IMR-90 (cell line): ENCODE measurements at regions not wholly inside any gene's neighbourhood (a gene's known extent, or its start where the extent isn't known, plus 50 kb on each side); places are given as distances from the start of the nearest gene placed in this dataset.

Source experiments
- ATAC-seq: fragments of 200-7000 bp; cut with Tn5 transposase; 2 replicates; pipeline ENCODE4 v1.9.1; 2020; ENCODE audit warnings: low read depth, mild to moderate bottlenecking, moderate library complexity
- BruUV-seq: library from RNA; stranded (reverse); fragments of 400-500 nt; replicated peaks from 2 replicates; lab custom pipeline; 2021; lab: Mats Ljungman, UMichigan
- CTCF ChIA-PET: fragments of 300-600 bp; formaldehyde crosslinking; extraction: SDS; loops from one replicate; lab custom pipeline; 2021; ENCODE audit warnings: antibody characterized with exemption; lab: Yijun Ruan, JAX
- POLR2A ChIA-PET: fragments of 300-600 bp; sonication (Branson Sonifier 250); formaldehyde crosslinking; loops from one replicate; lab custom pipeline; 2022; ENCODE audit warnings: antibody characterized with exemption; ENCODE audit not compliant: unreplicated experiment; lab: Charles Lee
- DNase-seq: peaks from one replicate; pipeline ENCODE4 v3.0.0; 2013
- H2AFZ ChIP-seq: replicated peaks from 2 replicates; pipeline ENCODE3; 2013; ENCODE audit warnings: low read length, mild to moderate bottlenecking; ENCODE audit not compliant: poor library complexity
- H2AK5ac ChIP-seq: 2 replicates; pipeline ENCODE4 v1.6.1; 2013; ENCODE audit warnings: low read depth, low read length, inconsistent platforms
- H2AK9ac ChIP-seq: replicated peaks from 2 replicates; pipeline ENCODE3; 2013; ENCODE audit warnings: mild to moderate bottlenecking, low read depth, low read length, moderate library complexity; ENCODE audit not compliant: poor library complexity
- H2BK120ac ChIP-seq: 2 replicates; pipeline ENCODE4 v1.6.1; 2013; ENCODE audit warnings: low read depth, low read length, inconsistent platforms
- H2BK15ac ChIP-seq: 3 replicates; pipeline ENCODE4 v1.6.1; 2013; ENCODE audit warnings: low read depth, low read length, inconsistent platforms
- H2BK20ac ChIP-seq: 2 replicates; pipeline ENCODE4 v1.6.1; 2013; ENCODE audit warnings: low read depth, mild to moderate bottlenecking, inconsistent platforms, low read length, moderate library complexity
- H2BK5ac ChIP-seq: 2 replicates; pipeline ENCODE4 v1.6.1; 2013; ENCODE audit warnings: mild to moderate bottlenecking, low read depth, low read length, inconsistent platforms; ENCODE audit not compliant: poor library complexity, severe bottlenecking
- H3K14ac ChIP-seq: replicated peaks from 2 replicates; pipeline ENCODE4 v1.6.1; 2013; ENCODE audit warnings: low read depth, low read length, inconsistent platforms
- H3K18ac ChIP-seq: 2 replicates; pipeline ENCODE4 v1.6.1; 2013; ENCODE audit warnings: low read depth, low read length, control low read depth
- H3K23ac ChIP-seq: 2 replicates; pipeline ENCODE4 v1.6.1; 2013; ENCODE audit warnings: low read depth, low read length, inconsistent platforms
- H3K27ac ChIP-seq: 2 replicates; pipeline ENCODE4 v1.5.1; 2013; ENCODE audit warnings: mild to moderate bottlenecking, control low read depth, low read length; ENCODE audit not compliant: insufficient read depth
- H3K27me3 ChIP-seq: 2 replicates; pipeline ENCODE4 v1.6.1; 2013; ENCODE audit warnings: low read length; ENCODE audit not compliant: control insufficient read depth, insufficient read depth
- H3K36me3 ChIP-seq: 2 replicates; pipeline ENCODE4 v1.6.1; 2013; ENCODE audit warnings: low read length, mixed read lengths; ENCODE audit not compliant: control insufficient read depth, insufficient read depth
- H3K4ac ChIP-seq: 2 replicates; pipeline ENCODE4 v1.6.1; 2013; ENCODE audit warnings: low read depth, low read length, inconsistent platforms
- H3K4me1 ChIP-seq: 2 replicates; pipeline ENCODE4 v1.6.1; 2013; ENCODE audit warnings: low read length, mixed read lengths; ENCODE audit not compliant: control insufficient read depth, insufficient read depth
- H3K4me2 ChIP-seq: 2 replicates; pipeline ENCODE4 v1.6.1; 2013; ENCODE audit warnings: low read depth, mild to moderate bottlenecking, control low read depth, low read length, moderate library complexity
- H3K4me3 ChIP-seq: 2 replicates; pipeline ENCODE4 v1.5.1; 2013; ENCODE audit warnings: low read depth, mild to moderate bottlenecking, control low read depth, low read length, moderate library complexity; ENCODE audit not compliant: insufficient read depth
- H3K56ac ChIP-seq: 2 replicates; pipeline ENCODE4 v1.6.1; 2013; ENCODE audit warnings: low read length, inconsistent platforms; ENCODE audit not compliant: insufficient read depth; ENCODE audit errors: extremely low read depth
- H3K79me1 ChIP-seq, 2 experiments: 2 replicates each; pipeline ENCODE4 v1.6.1; 2013; ENCODE audit warnings: low read length in 2 of 2, inconsistent platforms in 1 of 2, low read depth in 1 of 2
- H3K9ac ChIP-seq: 2 replicates; pipeline ENCODE4 v1.6.1; 2013; ENCODE audit warnings: low read depth, low read length, control low read depth
- H3K9me1 ChIP-seq: 2 replicates; pipeline ENCODE4 v1.6.1; 2013; ENCODE audit warnings: low read length, inconsistent platforms; ENCODE audit not compliant: insufficient read depth
- H3K9me3 ChIP-seq: 2 replicates; pipeline ENCODE4 v1.6.1; 2013; ENCODE audit warnings: low read length; ENCODE audit not compliant: control insufficient read depth, insufficient read depth
- H4K20me1 ChIP-seq: 2 replicates; pipeline ENCODE4 v1.6.1; 2013; ENCODE audit warnings: low read length, inconsistent platforms; ENCODE audit not compliant: insufficient read depth
- H4K5ac ChIP-seq: 2 replicates; pipeline ENCODE4 v1.6.1; 2013; ENCODE audit warnings: mild to moderate bottlenecking, low read depth, low read length, control low read depth
- H4K8ac ChIP-seq, 2 experiments: 2 replicates each; pipeline ENCODE4 v1.6.1; 2013; ENCODE audit warnings: low read depth in 2 of 2, low read length in 2 of 2, control low read depth in 1 of 2, inconsistent platforms in 1 of 2
- H4K91ac ChIP-seq: 2 replicates; pipeline ENCODE4 v1.6.1; 2013; ENCODE audit warnings: low read depth, low read length, inconsistent platforms; ENCODE audit not compliant: insufficient read depth
- BHLHE40 ChIP-seq: fragments of 150-350 bp; IDR thresholded peaks from 2 replicates; pipeline ENCODE4 v1.6.1; 2016; ENCODE audit warnings: mild to moderate bottlenecking, low read depth, low read length
- CEBPB ChIP-seq: IDR thresholded peaks from 2 replicates; pipeline ENCODE4 v1.6.1; 2012; ENCODE audit warnings: low read depth, low read length, improper control_type of control experiment
- CTCF ChIP-seq: conservative IDR thresholded peaks from 2 replicates; pipeline ENCODE4 v1.5.1; 2012; ENCODE audit warnings: mild to moderate bottlenecking, low read depth, low read length, improper control_type of control experiment
- ELK1 ChIP-seq: fragments of 150-350 bp; IDR thresholded peaks from 2 replicates; pipeline ENCODE4 v1.6.1; 2016; ENCODE audit warnings: low read depth, mild to moderate bottlenecking, low read length, moderate library complexity, borderline replicate concordance
- MAFK ChIP-seq: IDR thresholded peaks from 2 replicates; pipeline ENCODE4 v1.6.1; 2012; ENCODE audit warnings: low read depth, low read length, improper control_type of control experiment
- RAD21 ChIP-seq: IDR thresholded peaks from 2 replicates; pipeline ENCODE4 v1.6.1; 2012; ENCODE audit warnings: low read length, improper control_type of control experiment
- RFX5 ChIP-seq: IDR thresholded peaks from 2 replicates; pipeline ENCODE4 v1.8.0; 2012; ENCODE audit warnings: low read depth, mild to moderate bottlenecking, low read length, moderate library complexity
- WGBS, 2 experiments: methylation state at CpG; one replicate each; pipeline versions ENCODE4 v1.1.5 to v1.1.7; 2013; ENCODE audit warnings: missing lambda C conversion rate in 2 of 2; ENCODE audit not compliant: insufficient read length in 1 of 2; ENCODE audit errors: extremely low coverage in 2 of 2; 5-methylcytosine and 5-hydroxymethylcytosine counted together
- dilution Hi-C: fragments of 300-500 bp; cut with HindIII; formaldehyde crosslinking; loops from one replicate; pipeline ENCODE4 v1.14.3; 2018; ENCODE audit warnings: low sequenced_read_pairs; ENCODE audit not compliant: unreplicated experiment
- in situ Hi-C: fragments of 300-500 bp; cut with MboI; formaldehyde crosslinking; loops from 3 replicates; pipeline ENCODE4 v1.14.3; 2019; ENCODE audit warnings: low sequenced_read_pairs, inconsistent platforms, mixed read lengths
- intact Hi-C: fragments of 100-400 bp; cut with micrococcal nuclease; formaldehyde crosslinking; loops from 2 replicates; pipeline ENCODE4 v1.10.0; 2022

- no peak overlapping the region for H4K5ac ChIP-seq
- no peak overlapping the region for H3K14ac ChIP-seq
- no peak for ATAC-seq
- ChIA-PET POLR2A (no interaction called here), CTCF (no interaction called here)
- 42% methylated on average over 2 of the region's 2 CpGs; no CpG with 5 or more reads in 1 of the 2 experiments for WGBS, 2 experiments
- no peak overlapping the region for H3K4me2 ChIP-seq
- intact Hi-C loops (no loop called here), dilution Hi-C loops (no loop called here), in situ Hi-C loops (no loop called here)
- H3K4ac ChIP-seq: no peak overlapping the region
- H4K20me1 ChIP-seq: no peaks in the 10 kb centered on the region
- no peak overlapping the region for H2BK15ac ChIP-seq
- H3K56ac ChIP-seq: no peak overlapping the region
- no TSS peak for BruUV-seq
- H2BK5ac ChIP-seq: no peak overlapping the region
- no peak overlapping the region for H3K27ac ChIP-seq
- no peak overlapping the region for H2AK5ac ChIP-seq
- H2BK20ac ChIP-seq: no peak overlapping the region
- no peak overlapping the region for H3K23ac ChIP-seq
- TF ChIP-seq RAD21: no peak
- no peak for TF ChIP-seq MAFK
- no peak for TF ChIP-seq BHLHE40
- TF ChIP-seq CEBPB: no peak
- TF ChIP-seq ELK1: no peak
- TF ChIP-seq RFX5: no peak
- no peak for TF ChIP-seq CTCF
- no peaks in the 10 kb centered on the region for H3K36me3 ChIP-seq
- no peak overlapping the region for H3K4me3 ChIP-seq
- H2BK120ac ChIP-seq: no peak overlapping the region
- H3K27me3 ChIP-seq: peaks cover 7% of the 10 kb centered on the region
- H3K9me3 ChIP-seq: no peaks in the 10 kb centered on the region
- H3K9ac ChIP-seq: no peak overlapping the region
- H3K9me1 ChIP-seq: no peaks in the 10 kb centered on the region
- H4K91ac ChIP-seq: no peak overlapping the region
- DNase-seq: no peak
- H2AFZ ChIP-seq: no peak overlapping the region
- H3K4me1 ChIP-seq: no peaks in the 10 kb centered on the region
- H3K18ac ChIP-seq: no peak overlapping the region
- no peak overlapping the region for H4K8ac ChIP-seq
- no peak overlapping the region for H2AK9ac ChIP-seq
- no peaks in the 10 kb centered on the region for H3K79me1 ChIP-seq
These were observed 463.7 kb downstream of the DNAH5 start for GRCh38 chr5:13480834-13481233.
